Loucy (cell line): ENCODE measurements at regions not wholly inside any gene's neighbourhood (a gene's known extent, or its start where the extent isn't known, plus 50 kb on each side); places are given as distances from the start of the nearest gene placed in this dataset.

ENCODE experiments used
- CTCF ChIP-seq: fragments of 200-600 bp; sonication (generic); conservative IDR thresholded peaks from 2 replicates; pipeline ENCODE4 v1.5.1; 2014; ENCODE audit warnings: mild to moderate bottlenecking, antibody characterized with exemption, low read length
- EZH2phosphoT487 ChIP-seq: fragments of 200-600 bp; IDR thresholded peaks from 2 replicates; pipeline ENCODE4 v1.6.1; 2018; ENCODE audit warnings: antibody characterized with exemption, mild to moderate bottlenecking, moderate library complexity, borderline replicate concordance

GRCh38 chr18:67135981-67136380, 380.5 kb downstream of the DSEL start:
- TF ChIP-seq CTCF (no peak), EZH2phosphoT487 (no peak)
